ENCODE measurements at regions not wholly inside any gene's neighbourhood (a gene's known extent, or its start where the extent isn't known, plus 50 kb on each side); places are given as distances from the start of the nearest gene placed in this dataset.

GRCh38 chr4:27215220-27215826, 354.7 kb downstream of the STIM2 start (continued):
- no peak for TF ChIP-seq REST (IDR thresholded peaks at IDR 0.05; ENCODE audit: low read depth, low read length)
- no peak for TF ChIP-seq USF2 (IDR thresholded peaks at IDR 0.05; ENCODE audit: borderline replicate concordance, low read depth, low read length)
- no peak for TF ChIP-seq FOXJ3 (CRISPR knock-in tag; IDR thresholded peaks at IDR 0.05)
- TF ChIP-seq MAX (IDR thresholded peaks at IDR 0.05; ENCODE audit: low read depth), result no peak

- Histone ChIP-seq H3K4me3 (ENCODE audit: low read depth in 2 of 2, low read length in 1 of 2) (no peak overlapping the region), H3K9ac (no peak overlapping the region), H3K9me3 (no peaks in the 10 kb centered on the region), H3K4me1 (ENCODE audit: control insufficient read depth in 1 of 2, insufficient read depth in 2 of 2, low read depth in 1 of 2, low read length in 1 of 2) (no peaks in the 10 kb centered on the region), H2AFZ (ENCODE audit: low read depth) (no peak overlapping the region), H3K27ac (ENCODE audit: low read depth in 2 of 2, low read length in 1 of 2) (no peak overlapping the region), H3K27me3 (ENCODE audit: insufficient read depth) (no peaks in the 10 kb centered on the region), H3K79me2 (ENCODE audit: insufficient read depth) (no peaks in the 10 kb centered on the region), H3K36me3 (replicated peaks in 1 of 2; ENCODE audit: control insufficient read depth in 1 of 2, insufficient read depth in 2 of 2, low read length in 1 of 2) (no peaks in the 10 kb centered on the region), H3F3A (replicated peaks; ENCODE audit: insufficient read depth) (no peaks in the 10 kb centered on the region), H4K20me1 (ENCODE audit: insufficient read depth) (no peaks in the 10 kb centered on the region), H3K9me2 (no peaks in the 10 kb centered on the region), H3K4me2 (no peak overlapping the region)
- no peak for DNase-seq
- CTCF ChIA-PET, result no interaction called here
- TF ChIP-seq MEF2A (IDR thresholded peaks at IDR 0.05; ENCODE audit: borderline replicate concordance, low read depth), result no peak
- TF ChIP-seq YY1 (IDR thresholded peaks at IDR 0.05; ENCODE audit: low read depth), result no peak
- no peak for TF ChIP-seq SMC3 (IDR thresholded peaks at IDR 0.05; ENCODE audit: low read depth, low read length)
- no peak for TF ChIP-seq JUND (IDR thresholded peaks at IDR 0.05)
- no peak for TF ChIP-seq TEAD4 (IDR thresholded peaks at IDR 0.05; ENCODE audit: borderline replicate concordance, insufficient read depth)
- TF ChIP-seq IRF3 (IDR thresholded peaks at IDR 0.05; ENCODE audit: low read depth, low read length), result no peak
- TF ChIP-seq FOXJ3 (CRISPR knock-in tag; IDR thresholded peaks at IDR 0.05), result no peak
- TF ChIP-seq USF1 (IDR thresholded peaks at IDR 0.05; ENCODE audit: borderline replicate concordance, low read depth), result no peak
- no peak for TF ChIP-seq USF2 (IDR thresholded peaks at IDR 0.05; ENCODE audit: borderline replicate concordance, low read depth, low read length)
- 0% methylated on average over 2 of the region's 2 CpGs for WGBS (ENCODE audit: low lambda C conversion rate)
- POLR2A ChIA-PET, result no interaction called here
These were observed 356.7 kb downstream of the STIM2 start for GRCh38 chr4:27217261-27217769.

Measured in SK-N-SH (cell line).